OCI-LY1 (cell line): ENCODE measurements at regions not wholly inside any gene's neighbourhood (a gene's known extent, or its start where the extent isn't known, plus 50 kb on each side); places are given as distances from the start of the nearest gene placed in this dataset.

Experiments used
- H2AFZ ChIP-seq: fragments of 200-600 bp; sonication (generic), shearing (Covaris generic); 2 replicates; pipeline ENCODE4 v1.6.0; 2014; ENCODE audit warnings: antibody characterized with exemption, mild to moderate bottlenecking, low read length
- H3F3A ChIP-seq: fragments of 200-600 bp; sonication (generic), shearing (Covaris generic); 2 replicates; pipeline ENCODE4 v1.6.0; 2014; ENCODE audit warnings: mild to moderate bottlenecking, antibody characterized with exemption, low read length, moderate library complexity; ENCODE audit not compliant: insufficient read depth
- H3K27ac ChIP-seq: fragments of 200-600 bp; sonication (generic); 2 replicates; pipeline ENCODE4 v1.5.1; 2014; ENCODE audit warnings: low read length, mixed run types, mild to moderate bottlenecking, low read depth; ENCODE audit not compliant: poor library complexity, severe bottlenecking
- H3K27me3 ChIP-seq: fragments of 200-600 bp; sonication (generic); 2 replicates; pipeline ENCODE4 v1.6.0; 2014; ENCODE audit warnings: antibody characterized with exemption, mild to moderate bottlenecking, low read length, moderate library complexity; ENCODE audit not compliant: insufficient read depth
- H3K36me3 ChIP-seq: fragments of 200-600 bp; sonication (generic); 2 replicates; pipeline ENCODE4 v1.6.1; 2014; ENCODE audit warnings: mild to moderate bottlenecking, antibody characterized with exemption, low read length, moderate library complexity, mixed read lengths; ENCODE audit not compliant: insufficient read depth
- H3K4me1 ChIP-seq: fragments of 200-600 bp; sonication (generic); 2 replicates; pipeline ENCODE4 v1.5.1; 2014; ENCODE audit warnings: mild to moderate bottlenecking, low read length, moderate library complexity; ENCODE audit not compliant: insufficient read depth, severe bottlenecking
- H3K4me2 ChIP-seq: fragments of 200-600 bp; sonication (generic), shearing (Covaris generic); 2 replicates; pipeline ENCODE4 v1.6.1; 2014; ENCODE audit warnings: low read length
- H3K4me3 ChIP-seq: fragments of 200-600 bp; sonication (generic); 2 replicates; pipeline ENCODE4 v1.5.1; 2014; ENCODE audit warnings: low read length, low read depth, mild to moderate bottlenecking, mixed read lengths; ENCODE audit not compliant: poor library complexity, severe bottlenecking
- H3K79me2 ChIP-seq: fragments of 200-600 bp; shearing (Covaris generic); 2 replicates; pipeline ENCODE4 v1.6.1; 2016; ENCODE audit warnings: mixed run types, low read length, mixed read lengths; ENCODE audit not compliant: insufficient read depth
- H3K9ac ChIP-seq: fragments of 200-600 bp; sonication (generic), shearing (Covaris generic); 2 replicates; pipeline ENCODE4 v1.6.1; 2014; ENCODE audit warnings: mild to moderate bottlenecking, low read length, mixed read lengths
- H3K9me2 ChIP-seq: fragments of 200-600 bp; sonication (generic), shearing (Covaris generic); 2 replicates; pipeline ENCODE4 v1.6.1; 2014; ENCODE audit warnings: low read depth, mild to moderate bottlenecking, low read length, mixed read lengths
- H3K9me3 ChIP-seq: fragments of 200-600 bp; shearing (Covaris generic); 2 replicates; pipeline ENCODE4 v1.6.1; 2014; ENCODE audit warnings: low read length, mixed read lengths
- H4K20me1 ChIP-seq: fragments of 200-600 bp; sonication (generic), shearing (Covaris generic); 2 replicates; pipeline ENCODE4 v1.6.0; 2016; ENCODE audit warnings: mild to moderate bottlenecking, low read length; ENCODE audit not compliant: insufficient read depth
- EZH2 ChIP-seq: fragments of 200-600 bp; sonication (generic), shearing (Covaris generic); IDR thresholded peaks from 2 replicates; pipeline ENCODE4 v1.8.0; 2017; ENCODE audit warnings: borderline replicate concordance, mixed run types, mild to moderate bottlenecking, antibody characterized with exemption, low read length, moderate library complexity, mixed read lengths
- TF ChIP-seq, protein P1 (sequence below): fragments of 200-600 bp; sonication (generic), shearing (Covaris generic); IDR thresholded peaks from 2 replicates; pipeline ENCODE4 v1.5.1; 2017; ENCODE audit warnings: mild to moderate bottlenecking, antibody characterized with exemption, low read length, moderate library complexity, mixed read lengths

DNA sequence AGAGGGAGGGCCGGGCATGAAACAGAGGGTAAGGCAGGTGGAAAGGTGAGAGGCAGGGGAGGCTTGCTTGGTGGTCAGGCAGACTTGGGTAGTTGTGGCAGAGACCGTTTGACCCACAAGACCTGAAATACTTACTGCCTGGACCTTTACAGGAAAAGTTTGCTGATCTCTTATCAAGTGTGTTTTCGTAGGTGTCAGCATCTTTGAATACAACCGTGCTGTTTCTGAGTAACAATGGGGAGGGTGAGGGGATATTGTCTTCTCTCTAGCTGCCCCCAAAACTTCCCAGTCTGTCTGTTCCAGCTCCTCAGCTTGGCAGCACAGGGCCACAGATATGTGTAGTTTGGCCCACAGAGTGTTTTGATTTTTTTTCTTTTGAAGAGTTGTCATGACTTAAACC is 212.5 kb upstream of the MPHOSPH6 start:
- no peaks in the 10 kb centered on the region for H3K9me3 ChIP-seq
- H3K9ac ChIP-seq: no peak overlapping the region
- H3K36me3 ChIP-seq: no peaks in the 10 kb centered on the region
- H3K27ac ChIP-seq: no peak overlapping the region
- H2AFZ ChIP-seq: no peak overlapping the region
- no peak overlapping the region for H3K4me3 ChIP-seq
- no peaks in the 10 kb centered on the region for H4K20me1 ChIP-seq
- no peaks in the 10 kb centered on the region for H3K27me3 ChIP-seq
- TF ChIP-seq EZH2: no peak
- TF ChIP-seq, protein P1, sequence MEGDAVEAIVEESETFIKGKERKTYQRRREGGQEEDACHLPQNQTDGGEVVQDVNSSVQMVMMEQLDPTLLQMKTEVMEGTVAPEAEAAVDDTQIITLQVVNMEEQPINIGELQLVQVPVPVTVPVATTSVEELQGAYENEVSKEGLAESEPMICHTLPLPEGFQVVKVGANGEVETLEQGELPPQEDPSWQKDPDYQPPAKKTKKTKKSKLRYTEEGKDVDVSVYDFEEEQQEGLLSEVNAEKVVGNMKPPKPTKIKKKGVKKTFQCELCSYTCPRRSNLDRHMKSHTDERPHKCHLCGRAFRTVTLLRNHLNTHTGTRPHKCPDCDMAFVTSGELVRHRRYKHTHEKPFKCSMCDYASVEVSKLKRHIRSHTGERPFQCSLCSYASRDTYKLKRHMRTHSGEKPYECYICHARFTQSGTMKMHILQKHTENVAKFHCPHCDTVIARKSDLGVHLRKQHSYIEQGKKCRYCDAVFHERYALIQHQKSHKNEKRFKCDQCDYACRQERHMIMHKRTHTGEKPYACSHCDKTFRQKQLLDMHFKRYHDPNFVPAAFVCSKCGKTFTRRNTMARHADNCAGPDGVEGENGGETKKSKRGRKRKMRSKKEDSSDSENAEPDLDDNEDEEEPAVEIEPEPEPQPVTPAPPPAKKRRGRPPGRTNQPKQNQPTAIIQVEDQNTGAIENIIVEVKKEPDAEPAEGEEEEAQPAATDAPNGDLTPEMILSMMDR: no peak
- no peaks in the 10 kb centered on the region for H3K4me1 ChIP-seq
- H3K9me2 ChIP-seq: no peaks in the 10 kb centered on the region
- no peak overlapping the region for H3K4me2 ChIP-seq
- H3F3A ChIP-seq: no peaks in the 10 kb centered on the region
- no peaks in the 10 kb centered on the region for H3K79me2 ChIP-seq

DNA sequence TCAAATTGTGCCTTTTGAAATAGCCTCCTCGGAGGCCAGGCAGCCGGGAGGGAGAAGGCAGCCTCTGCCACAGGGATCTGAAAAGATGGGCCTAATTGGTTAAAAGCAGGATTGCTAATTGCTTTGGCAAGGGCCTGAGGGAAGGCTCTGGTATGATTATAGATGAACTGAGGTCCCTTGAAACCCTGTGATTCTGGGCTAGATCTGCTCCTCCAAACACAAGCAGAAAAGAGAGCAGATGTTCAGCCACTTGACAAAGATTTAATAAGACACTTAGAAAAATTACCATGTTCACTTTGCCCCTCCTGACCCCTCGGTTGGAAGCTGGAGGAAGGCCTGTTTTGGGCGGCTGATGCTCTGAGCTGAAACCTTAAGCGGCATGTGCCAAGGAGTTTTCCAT is 209.5 kb upstream of the MPHOSPH6 start:
- Histone ChIP-seq H3K9me2 (no peaks in the 10 kb centered on the region), H3K4me1 (no peaks in the 10 kb centered on the region), H3K27me3 (no peaks in the 10 kb centered on the region), H3K9ac (no peak overlapping the region), H2AFZ (no peak overlapping the region), H3K27ac (no peak overlapping the region), H3K79me2 (no peaks in the 10 kb centered on the region), H3F3A (no peaks in the 10 kb centered on the region), H3K4me2 (no peak overlapping the region), H3K9me3 (no peaks in the 10 kb centered on the region), H3K4me3 (no peak overlapping the region), H3K36me3 (no peaks in the 10 kb centered on the region), H4K20me1 (no peaks in the 10 kb centered on the region)
- no peak for TF ChIP-seq EZH2
- TF ChIP-seq, protein P1: no peak

DNA sequence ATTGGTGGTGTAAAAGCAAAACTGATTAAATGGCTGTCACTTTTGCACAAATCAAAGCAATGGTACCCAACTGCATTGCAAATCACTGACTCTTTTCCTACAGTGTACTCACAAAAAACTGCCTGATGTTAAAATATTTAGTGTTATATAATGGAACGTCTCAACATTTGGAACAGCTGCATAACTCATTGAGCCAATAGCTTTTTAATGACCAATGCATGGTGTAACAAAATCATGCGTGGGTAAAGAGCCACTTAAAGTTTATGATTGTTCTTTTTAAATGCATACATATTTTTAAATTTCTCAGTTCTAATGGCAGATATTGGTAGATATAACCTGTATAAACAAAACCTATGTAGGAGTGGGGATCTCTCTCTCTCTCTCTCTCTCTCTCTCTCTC is 204.0 kb upstream of the MPHOSPH6 start:
- no peak overlapping the region for H3K27ac ChIP-seq
- H2AFZ ChIP-seq: no peak overlapping the region
- H3K4me1 ChIP-seq: no peaks in the 10 kb centered on the region

More for the DNA sequence above, 204.0 kb upstream of the MPHOSPH6 start:
- no peak overlapping the region for H3K9ac ChIP-seq
- H3K4me3 ChIP-seq: no peak overlapping the region
- no peaks in the 10 kb centered on the region for H3K9me3 ChIP-seq
- no peaks in the 10 kb centered on the region for H3K79me2 ChIP-seq
- no peak overlapping the region for H3K4me2 ChIP-seq
- H3K9me2 ChIP-seq: no peaks in the 10 kb centered on the region
- no peak for TF ChIP-seq EZH2
- TF ChIP-seq, protein P1: no peak
- H3F3A ChIP-seq: no peaks in the 10 kb centered on the region
- no peaks in the 10 kb centered on the region for H4K20me1 ChIP-seq
- no peaks in the 10 kb centered on the region for H3K27me3 ChIP-seq
- no peaks in the 10 kb centered on the region for H3K36me3 ChIP-seq
